ENCODE measurements at regions not wholly inside any gene's neighbourhood (a gene's known extent, or its start where the extent isn't known, plus 50 kb on each side); places are given as distances from the start of the nearest gene placed in this dataset.
"Not testable (repeated sequence)": the region's sequence is repeated elsewhere in the genome, so short reads cannot be mapped to it uniquely, and the experiment has no call there.

DNA sequence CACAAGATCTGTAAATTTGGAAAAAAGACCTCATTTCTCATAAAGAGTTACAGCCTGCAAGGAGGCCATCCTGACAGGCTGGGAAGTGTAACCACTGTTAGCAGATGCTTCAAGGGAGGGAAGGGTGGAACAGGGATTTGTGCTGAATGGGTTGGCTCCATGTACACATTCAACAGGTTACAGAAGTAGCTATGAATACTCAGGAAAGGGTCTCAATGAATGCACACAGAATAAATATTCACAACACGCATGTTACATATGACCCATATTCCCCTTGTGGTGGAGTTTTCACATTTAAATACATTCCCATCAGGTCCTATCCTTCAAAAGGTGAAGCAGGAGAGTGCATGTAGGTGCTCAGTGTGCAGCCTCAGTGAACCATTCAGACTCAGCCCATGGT lies 316.4 kb upstream of the COBL start:
- Mint-ChIP-seq H3K36me3 (no peaks in the 10 kb centered on the region), H3K4me1 (no peaks in the 10 kb centered on the region), H3K27me3 (ENCODE audit: low read depth in 3 of 3) (peaks cover 0 to 1% (median 0%) of the 10 kb centered on the region in 3 donors), H3K27ac (no peak overlapping the region), H3K4me3 (no peak overlapping the region), H3K9me3 (peaks cover 3 to 28% (median 19%) of the 10 kb centered on the region in 6 donors)
- no peak for DNase-seq

DNA sequence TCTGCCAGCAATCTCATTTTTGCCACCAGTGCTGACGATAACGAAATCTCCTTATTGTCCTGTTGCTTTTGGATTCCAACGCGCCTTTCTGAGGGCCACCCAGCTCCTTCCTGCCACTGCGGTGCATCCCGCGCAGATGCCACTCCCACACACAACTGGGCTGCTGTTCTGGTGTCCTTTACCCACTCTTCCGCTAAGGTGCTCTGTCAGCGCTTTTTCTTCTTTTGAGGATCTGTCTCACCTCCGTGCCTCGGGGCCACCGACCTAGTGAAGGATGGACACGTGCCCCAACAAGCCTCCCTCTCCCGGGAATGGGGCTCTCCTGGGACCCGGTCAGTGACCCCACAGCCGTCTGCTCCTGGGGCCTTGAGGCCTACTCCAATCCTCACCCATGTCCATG lies 314.3 kb upstream of the COBL start:
- Mint-ChIP-seq H3K9me3 (peaks cover 7 to 35% (median 16%) of the 10 kb centered on the region in 6 donors), H3K36me3 (no peaks in the 10 kb centered on the region), H3K4me3 (no peak overlapping the region), H3K4me1 (no peaks in the 10 kb centered on the region), H3K27ac (no peak overlapping the region), H3K27me3 (ENCODE audit: low read depth in 3 of 3) (peaks cover 0 to 1% (median 0%) of the 10 kb centered on the region in 3 donors)
- DNase-seq: no peak

DNA sequence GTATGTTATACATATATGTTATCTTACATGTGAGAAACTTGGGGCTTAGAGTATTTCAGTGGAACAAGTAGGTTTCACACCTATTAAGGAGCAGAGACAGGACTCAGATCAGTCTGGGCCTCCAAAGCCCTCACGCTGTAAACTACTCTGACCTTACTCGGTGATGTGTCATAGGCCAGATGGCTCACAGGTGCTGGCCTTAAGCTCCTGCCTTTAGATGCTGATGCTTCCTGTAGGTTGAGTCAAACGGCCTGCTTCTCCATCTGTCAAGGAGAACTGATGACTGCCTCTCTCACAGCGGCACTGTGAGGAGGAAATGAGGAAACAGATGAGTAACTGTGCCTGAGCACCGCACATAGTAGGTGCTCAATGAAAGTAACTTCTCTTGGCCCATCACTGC lies 312.6 kb upstream of the COBL start:
- H3K36me3 Mint-ChIP-seq: no peaks in the 10 kb centered on the region
- no peaks in the 10 kb centered on the region for H3K27me3 Mint-ChIP-seq (ENCODE audit: low read depth in 3 of 3)
- no peaks in the 10 kb centered on the region for H3K4me1 Mint-ChIP-seq
- peaks cover 4 to 31% (median 14%) of the 10 kb centered on the region in 6 donors for H3K9me3 Mint-ChIP-seq
- DNase-seq: no peak
- H3K27ac Mint-ChIP-seq: no peak overlapping the region
- no peak overlapping the region for H3K4me3 Mint-ChIP-seq

DNA sequence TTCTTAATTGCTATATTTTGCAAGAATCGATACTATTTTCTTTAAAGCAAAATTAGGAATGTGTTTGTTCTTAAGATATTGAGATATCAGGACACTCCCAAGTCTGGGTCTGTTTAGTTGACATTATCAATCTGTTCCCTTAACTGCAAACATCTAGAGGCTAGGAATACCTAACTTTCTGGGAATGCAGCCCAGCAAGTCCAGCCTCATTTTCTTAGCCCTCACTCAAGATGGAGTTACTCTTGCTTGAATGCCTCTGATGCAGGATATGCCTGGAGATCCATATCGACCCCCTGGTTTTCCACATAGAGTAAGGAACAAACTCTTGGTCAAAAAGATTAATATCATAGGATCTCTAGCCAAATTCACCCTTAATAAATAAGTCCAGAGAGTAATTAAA lies 305.3 kb upstream of the COBL start:
- H3K9me3 Mint-ChIP-seq: peaks cover 9 to 22% (median 14%) of the 10 kb centered on the region in 6 donors
- H3K27ac Mint-ChIP-seq: no peak overlapping the region
- DNase-seq: no peak
- H3K4me1 Mint-ChIP-seq: no peaks in the 10 kb centered on the region
- H3K27me3 Mint-ChIP-seq (ENCODE audit: low read depth in 3 of 3): peaks cover 0 to 4% (median 0%) of the 10 kb centered on the region in 3 donors
- no peak overlapping the region for H3K4me3 Mint-ChIP-seq
- no peaks in the 10 kb centered on the region for H3K36me3 Mint-ChIP-seq

DNA sequence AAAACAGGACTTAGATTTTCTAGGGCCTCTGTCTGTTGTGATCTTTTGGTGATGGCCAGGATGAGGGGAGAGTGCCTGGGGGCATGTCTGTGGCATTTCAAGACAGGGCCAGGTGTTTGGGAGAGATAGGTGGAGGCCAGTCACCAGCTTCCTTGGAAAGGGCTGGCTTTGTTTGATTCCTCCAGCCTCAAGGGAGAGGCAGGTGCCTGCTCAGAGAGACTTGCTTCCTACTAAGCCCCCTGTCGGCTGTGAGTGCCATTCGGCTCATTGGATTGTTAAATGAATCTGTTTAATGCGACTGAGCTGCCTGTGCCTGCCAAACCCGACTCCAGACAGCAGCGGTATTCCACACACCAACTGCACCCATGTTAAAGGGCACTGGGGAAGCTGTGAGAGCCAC lies 304.1 kb upstream of the COBL start:
- Mint-ChIP-seq H3K4me1 (no peaks in the 10 kb centered on the region), H3K4me3 (no peak overlapping the region), H3K27me3 (ENCODE audit: low read depth in 3 of 3) (peaks cover 0 to 6% (median 0%) of the 10 kb centered on the region in 3 donors), H3K9me3 (peaks cover 10 to 26% (median 17%) of the 10 kb centered on the region in 6 donors), H3K36me3 (no peaks in the 10 kb centered on the region), H3K27ac (no peak overlapping the region)
- no peak for DNase-seq

DNA sequence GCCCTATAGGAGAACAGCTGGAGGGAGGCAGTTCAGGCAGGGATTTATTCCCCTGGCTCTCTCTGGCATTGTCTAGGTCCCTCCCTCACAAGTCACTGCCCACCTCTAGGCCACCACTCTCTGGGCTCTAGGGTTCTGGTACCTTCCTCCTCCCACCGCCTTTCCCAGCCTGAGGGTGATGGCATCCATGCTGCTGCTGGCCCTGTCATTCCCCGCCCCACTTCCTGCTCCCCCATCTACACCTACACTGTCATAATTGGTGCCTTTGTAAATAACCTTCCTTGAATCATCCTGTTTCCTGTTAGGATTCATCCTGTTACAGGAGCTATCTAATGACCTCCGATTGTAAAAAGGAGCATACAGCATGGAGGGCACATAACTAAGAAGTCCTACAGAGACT lies 303.3 kb upstream of the COBL start:
- no peak overlapping the region for H3K27ac Mint-ChIP-seq
- H3K9me3 Mint-ChIP-seq: peaks cover 10 to 27% (median 18%) of the 10 kb centered on the region in 6 donors
- no peak overlapping the region for H3K4me3 Mint-ChIP-seq
- no peaks in the 10 kb centered on the region for H3K4me1 Mint-ChIP-seq
- H3K36me3 Mint-ChIP-seq: no peaks in the 10 kb centered on the region
- peaks cover 0 to 6% (median 0%) of the 10 kb centered on the region in 3 donors for H3K27me3 Mint-ChIP-seq (ENCODE audit: low read depth in 3 of 3)
- no peak for DNase-seq

DNA sequence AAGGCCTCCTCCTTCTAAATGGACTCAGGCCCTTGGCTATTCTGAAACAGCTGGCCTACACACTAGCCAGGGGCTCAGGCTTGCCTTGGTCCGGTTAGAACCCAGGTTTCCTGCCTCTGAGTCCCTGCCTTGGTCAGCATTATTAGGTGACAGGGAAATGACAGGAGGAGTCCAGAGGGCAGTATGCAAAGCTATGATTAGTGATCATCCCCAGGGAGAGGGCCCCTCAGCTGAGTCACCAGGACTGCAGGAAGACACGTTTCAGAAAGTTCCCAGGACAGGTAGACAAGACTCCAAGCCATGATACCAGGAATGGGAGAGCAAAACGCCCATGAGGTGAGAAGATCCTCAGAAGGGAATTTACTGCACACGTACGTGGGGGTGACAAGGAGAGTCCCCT lies 301.1 kb upstream of the COBL start:
- peaks cover 6 to 24% (median 15%) of the 10 kb centered on the region in 6 donors for H3K9me3 Mint-ChIP-seq
- H3K27ac Mint-ChIP-seq: no peak overlapping the region
- no peak for DNase-seq
- H3K4me1 Mint-ChIP-seq: no peaks in the 10 kb centered on the region
- no peaks in the 10 kb centered on the region for H3K36me3 Mint-ChIP-seq
- peaks cover 0 to 6% (median 0%) of the 10 kb centered on the region in 3 donors for H3K27me3 Mint-ChIP-seq (ENCODE audit: low read depth in 3 of 3)
- no peak overlapping the region for H3K4me3 Mint-ChIP-seq

DNA sequence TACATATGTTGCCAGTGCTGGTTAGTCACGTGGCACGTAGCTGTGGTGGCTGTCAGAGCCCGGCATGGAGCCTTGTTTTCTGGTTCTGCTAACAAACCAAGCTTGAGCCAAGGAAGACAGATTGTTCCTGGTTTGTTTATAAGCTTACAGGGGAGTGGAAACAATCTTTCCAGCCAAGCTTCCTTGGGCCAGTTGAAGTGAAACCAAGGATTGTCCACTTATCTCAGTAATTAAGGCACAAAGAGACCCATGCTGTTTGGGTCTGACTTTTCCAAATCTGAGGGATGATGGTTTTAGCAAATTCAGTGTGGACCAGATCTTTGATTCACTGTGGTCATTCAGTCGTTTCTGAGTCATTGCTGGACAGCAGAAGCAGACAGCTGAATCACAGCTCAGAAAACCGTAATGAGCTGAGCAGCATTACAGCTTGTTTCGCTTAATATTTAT lies 297.3 kb upstream of the COBL start:
- peaks cover 0 to 1% (median 0%) of the 10 kb centered on the region in 3 donors for H3K27me3 Mint-ChIP-seq (ENCODE audit: low read depth in 3 of 3)
- no peak for DNase-seq
- H3K4me3 Mint-ChIP-seq: no peak overlapping the region
- H3K9me3 Mint-ChIP-seq: peaks cover 3 to 15% (median 12%) of the 10 kb centered on the region in 6 donors
- H3K4me1 Mint-ChIP-seq: no peaks in the 10 kb centered on the region
- no peak overlapping the region for H3K27ac Mint-ChIP-seq
- no peaks in the 10 kb centered on the region for H3K36me3 Mint-ChIP-seq

DNA sequence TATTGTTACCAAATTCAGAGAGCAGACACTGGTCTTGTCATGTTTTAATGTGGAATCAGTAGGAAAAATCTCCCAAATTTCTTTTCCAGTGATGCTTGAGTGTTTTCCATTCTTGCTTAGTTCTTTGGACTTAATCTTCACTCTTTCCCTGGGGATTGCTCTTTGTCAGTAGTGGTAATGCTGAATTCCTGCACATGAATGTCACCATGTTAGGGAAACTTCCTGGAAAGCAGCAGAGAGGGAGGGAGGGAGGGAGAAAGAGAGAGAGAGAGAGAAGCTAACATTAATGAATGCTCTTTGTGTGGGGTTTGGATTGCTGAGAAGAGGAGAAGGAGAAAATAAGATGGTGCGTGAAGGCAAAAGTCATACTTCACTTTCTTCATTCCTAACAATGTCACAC lies 295.3 kb upstream of the COBL start:
- peaks cover 0 to 1% (median 0%) of the 10 kb centered on the region in 3 donors for H3K27me3 Mint-ChIP-seq (ENCODE audit: low read depth in 3 of 3)
- H3K4me1 Mint-ChIP-seq: no peaks in the 10 kb centered on the region
- H3K4me3 Mint-ChIP-seq: no peak overlapping the region
- DNase-seq: no peak
- peaks cover 4 to 27% (median 12%) of the 10 kb centered on the region in 6 donors for H3K9me3 Mint-ChIP-seq
- no peak overlapping the region for H3K27ac Mint-ChIP-seq
- H3K36me3 Mint-ChIP-seq: no peaks in the 10 kb centered on the region

DNA sequence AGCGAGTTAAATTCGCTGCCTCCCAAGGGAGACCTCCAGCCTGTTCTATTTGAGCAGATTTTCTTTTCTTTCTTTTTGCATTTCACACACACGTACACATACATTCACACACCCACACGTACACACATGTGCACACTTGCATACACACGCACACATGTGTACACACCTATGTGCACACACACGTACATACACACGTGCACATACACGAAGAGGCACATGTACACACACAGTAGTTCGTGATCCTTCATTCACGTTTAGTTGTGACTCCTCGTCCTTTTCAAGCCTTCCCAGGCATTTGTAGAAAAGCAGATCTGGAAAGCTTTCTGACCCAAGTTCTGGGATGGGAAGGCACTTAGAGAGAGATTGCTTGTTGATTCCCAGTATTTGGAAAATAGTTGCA lies 290.8 kb upstream of the COBL start:
- DNase-seq: no peak
- Mint-ChIP-seq H3K27me3 (ENCODE audit: low read depth in 3 of 3) (no peaks in the 10 kb centered on the region), H3K4me1 (no peaks in the 10 kb centered on the region), H3K36me3 (no peaks in the 10 kb centered on the region), H3K4me3 (no peak overlapping the region), H3K9me3 (peaks cover 4 to 25% (median 9%) of the 10 kb centered on the region in 6 donors), H3K27ac (no peak overlapping the region)

DNA sequence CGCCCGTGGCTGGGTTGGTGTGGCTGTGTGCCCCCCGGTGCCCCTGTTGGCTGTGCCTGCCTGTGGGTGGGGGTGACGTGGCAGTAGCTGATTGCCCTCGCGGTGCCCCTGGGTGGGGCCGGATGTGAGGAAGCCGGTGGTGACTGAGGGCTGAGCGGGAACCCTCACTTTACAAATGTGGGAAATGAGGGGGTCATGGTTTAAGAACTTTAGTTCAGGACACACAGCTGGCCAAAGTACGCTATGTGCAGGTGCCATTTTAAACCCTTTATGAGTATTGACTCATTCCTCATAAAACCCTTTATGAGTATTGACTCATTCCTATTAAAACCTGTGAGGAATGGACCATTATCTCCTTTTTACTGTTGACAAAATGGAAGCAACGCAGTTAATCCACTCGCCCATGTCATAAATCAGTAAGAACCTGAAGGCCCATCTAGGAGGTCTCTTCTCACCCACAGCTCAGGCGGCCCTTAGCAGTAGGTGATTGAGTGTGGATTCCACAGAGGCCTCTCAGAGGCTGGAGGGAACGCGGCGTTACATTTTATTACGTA lies 290.1 kb upstream of the COBL start:
- H3K36me3 Mint-ChIP-seq: no peaks in the 10 kb centered on the region
- H3K9me3 Mint-ChIP-seq: peaks cover 7 to 33% (median 16%) of the 10 kb centered on the region in 6 donors
- no peak overlapping the region for H3K4me3 Mint-ChIP-seq
- no peaks in the 10 kb centered on the region for H3K4me1 Mint-ChIP-seq
- no peak overlapping the region for H3K27ac Mint-ChIP-seq
- DNase-seq: no peak
- H3K27me3 Mint-ChIP-seq (ENCODE audit: low read depth in 3 of 3): no peaks in the 10 kb centered on the region

DNA sequence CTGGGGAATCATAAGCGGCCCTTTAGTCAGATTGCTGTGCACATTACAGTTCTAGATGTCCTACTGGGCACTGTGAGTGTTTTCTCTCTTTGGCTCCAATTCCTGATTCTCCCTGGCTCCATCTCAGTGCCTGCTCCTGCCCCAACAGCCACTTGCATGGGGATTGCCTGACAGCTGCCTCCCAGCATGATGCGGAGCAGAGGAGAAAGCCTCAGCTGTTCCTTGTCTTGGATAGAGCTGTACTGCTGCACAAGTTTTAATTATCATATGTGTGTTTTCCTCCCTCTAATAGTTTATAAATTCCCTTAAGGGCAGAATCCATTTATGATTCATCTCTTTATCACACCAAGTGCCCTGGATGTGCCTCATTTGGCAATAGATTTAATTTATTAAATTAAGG lies 285.8 kb upstream of the COBL start:
- H3K9me3 Mint-ChIP-seq: peaks cover 5 to 35% (median 30%) of the 10 kb centered on the region in 6 donors
- no peak for DNase-seq
- no peak overlapping the region for H3K27ac Mint-ChIP-seq
- peaks cover 0 to 4% (median 0%) of the 10 kb centered on the region in 3 donors for H3K36me3 Mint-ChIP-seq
- H3K4me1 Mint-ChIP-seq: no peaks in the 10 kb centered on the region
- H3K4me3 Mint-ChIP-seq: no peak overlapping the region
- H3K27me3 Mint-ChIP-seq (ENCODE audit: low read depth in 3 of 3): peaks cover 0 to 2% (median 0%) of the 10 kb centered on the region in 3 donors

DNA sequence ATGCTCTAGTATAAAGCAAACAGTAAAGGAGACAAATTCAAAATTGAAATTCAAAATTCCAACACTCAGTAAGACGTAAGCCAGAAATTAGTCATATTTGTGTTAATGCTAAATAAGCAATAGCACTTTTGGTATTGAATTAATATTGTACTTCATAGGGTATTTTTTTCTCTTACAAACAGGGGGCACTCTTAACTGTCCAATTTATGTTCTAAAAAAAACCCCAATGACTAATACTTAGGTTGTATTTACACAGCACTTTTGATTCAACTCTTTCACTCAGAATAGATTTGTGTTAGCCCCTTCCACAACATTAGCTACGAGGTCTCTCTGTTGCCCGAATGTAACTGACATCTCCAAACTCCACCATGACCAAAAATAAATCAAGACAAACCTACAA lies 284.9 kb upstream of the COBL start:
- H3K4me3 Mint-ChIP-seq: no peak overlapping the region

DNA sequence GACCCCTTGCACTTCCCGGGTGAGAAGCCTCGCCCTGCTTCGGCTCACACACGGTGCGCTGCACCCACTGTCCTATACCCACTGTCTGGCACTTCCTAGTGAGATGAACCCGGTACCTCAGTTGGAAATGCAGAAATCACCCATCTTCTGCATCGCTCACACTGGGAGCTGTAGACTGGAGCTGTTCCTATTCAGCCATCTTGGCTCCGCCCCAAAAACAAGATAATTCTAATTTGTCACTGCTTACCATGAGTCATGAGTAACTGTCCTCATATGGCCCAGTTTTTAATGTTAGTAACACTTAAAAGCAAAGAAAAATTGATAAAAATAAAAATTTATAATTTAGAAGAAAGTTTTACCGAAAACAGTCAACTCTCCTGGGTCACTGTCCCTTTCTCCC lies 283.3 kb upstream of the COBL start:
- not testable (repeated sequence) for DNase-seq; H3K27ac Mint-ChIP-seq; H3K36me3 Mint-ChIP-seq; H3K4me3 Mint-ChIP-seq; H3K4me1 Mint-ChIP-seq; H3K27me3 Mint-ChIP-seq (ENCODE audit: low read depth in 3 of 3)
- H3K9me3 Mint-ChIP-seq: peaks cover 8 to 37% (median 31%) of the 10 kb centered on the region in 6 donors

More for the DNA sequence above, 284.9 kb upstream of the COBL start:
- DNase-seq: no peak
- no peaks in the 10 kb centered on the region for H3K4me1 Mint-ChIP-seq
- peaks cover 0 to 4% (median 4%) of the 10 kb centered on the region in 3 donors for H3K36me3 Mint-ChIP-seq
- peaks cover 8 to 37% (median 34%) of the 10 kb centered on the region in 6 donors for H3K9me3 Mint-ChIP-seq
- peaks cover 0 to 2% (median 0%) of the 10 kb centered on the region in 3 donors for H3K27me3 Mint-ChIP-seq (ENCODE audit: low read depth in 3 of 3)
- H3K27ac Mint-ChIP-seq: no peak overlapping the region

DNA sequence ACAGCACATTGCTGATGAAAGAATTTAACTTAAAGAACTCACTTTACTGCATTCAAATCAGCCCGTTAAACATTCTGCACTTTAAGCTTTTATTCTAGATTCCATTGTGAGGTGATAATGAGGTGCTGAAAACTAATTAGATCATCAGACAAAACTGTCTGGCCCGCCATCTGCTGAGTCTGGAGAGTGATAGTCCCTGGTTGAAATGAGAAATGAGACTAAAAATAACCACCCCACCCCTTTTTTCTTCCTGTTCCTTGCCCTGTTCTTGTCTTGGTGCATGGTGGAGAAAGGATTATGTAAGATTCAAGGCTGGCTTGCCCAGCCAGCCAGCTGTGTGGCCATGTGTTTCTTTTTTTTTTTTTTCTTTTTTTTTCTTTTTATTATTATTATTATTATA lies 277.0 kb upstream of the COBL start:
- H3K27me3 Mint-ChIP-seq (ENCODE audit: low read depth in 3 of 3): peaks cover 0 to 2% (median 0%) of the 10 kb centered on the region in 3 donors
- no peak for DNase-seq
- peaks cover 0 to 4% (median 0%) of the 10 kb centered on the region in 3 donors for H3K36me3 Mint-ChIP-seq
- H3K9me3 Mint-ChIP-seq: peaks cover 5 to 27% (median 9%) of the 10 kb centered on the region in 6 donors
- H3K4me1 Mint-ChIP-seq: no peaks in the 10 kb centered on the region
- H3K27ac Mint-ChIP-seq: no peak overlapping the region
- no peak overlapping the region for H3K4me3 Mint-ChIP-seq

Measured in immature natural killer cell (primary cell).